AG08396 (cell line): ENCODE measurements at regions not wholly inside any gene's neighbourhood (a gene's known extent, or its start where the extent isn't known, plus 50 kb on each side); places are given as distances from the start of the nearest gene placed in this dataset.

Source experiments
- DNase-seq: peaks from one replicate; pipeline ENCODE4 v3.0.0; 2012; ENCODE audit warnings: low spot score, mixed read lengths

DNA sequence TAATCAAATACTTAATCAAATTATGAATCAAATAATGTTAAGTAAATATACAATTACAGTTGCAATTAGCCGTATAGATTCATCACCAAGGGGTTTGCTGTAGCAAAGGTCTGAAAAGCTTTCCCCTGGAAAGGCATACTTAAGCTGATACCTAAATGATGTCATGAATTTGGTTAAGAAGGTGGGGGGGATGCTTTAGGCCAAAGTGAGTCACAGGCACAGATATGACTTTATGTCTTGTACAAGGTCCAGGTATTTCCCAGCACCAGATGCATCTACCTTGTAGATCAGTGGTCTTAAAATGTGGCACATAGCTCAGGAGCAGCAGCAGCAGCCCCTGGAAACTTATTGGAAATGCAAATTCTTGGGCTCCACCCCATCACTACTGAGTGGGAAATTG lies 557.3 kb upstream of the CDH4 start:
- no peak for DNase-seq

DNA sequence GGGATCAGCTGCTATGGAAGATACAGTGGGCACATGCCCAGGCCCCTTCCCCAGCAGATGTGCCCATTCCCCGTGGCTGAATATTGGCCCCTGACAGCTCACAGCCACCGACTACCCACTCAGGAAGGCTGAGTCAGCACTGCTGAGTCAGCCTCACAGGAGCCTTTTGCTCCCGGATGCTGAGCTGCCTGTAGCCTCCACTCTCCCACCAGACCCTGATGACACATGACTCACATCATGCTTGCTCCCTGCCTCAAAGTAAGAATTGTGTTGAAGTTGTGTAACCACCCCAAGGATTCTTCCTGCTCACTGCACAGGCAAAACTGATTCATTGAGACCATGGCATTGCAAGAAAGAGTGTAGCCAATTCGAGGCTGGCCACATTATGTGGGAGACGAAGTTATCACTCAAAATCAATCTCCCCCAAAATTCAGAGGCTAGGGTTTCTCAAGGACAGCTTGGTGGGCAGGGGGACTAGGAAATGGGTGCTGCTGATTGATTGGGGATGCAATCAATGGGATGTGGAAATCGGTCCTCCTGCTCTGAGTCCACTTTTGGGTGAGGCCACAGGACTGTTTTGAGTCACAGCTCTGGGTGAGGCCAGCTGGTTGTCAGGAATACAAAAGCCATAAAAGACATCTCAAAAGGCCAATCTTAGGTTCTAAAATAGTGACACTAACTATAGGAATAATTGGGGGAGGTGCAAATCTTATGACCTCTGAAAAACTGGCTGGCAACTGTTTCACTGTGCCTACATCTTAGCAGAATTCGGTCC lies 556.6 kb upstream of the CDH4 start:
- DNase-seq, result peak; percentile 32

DNA sequence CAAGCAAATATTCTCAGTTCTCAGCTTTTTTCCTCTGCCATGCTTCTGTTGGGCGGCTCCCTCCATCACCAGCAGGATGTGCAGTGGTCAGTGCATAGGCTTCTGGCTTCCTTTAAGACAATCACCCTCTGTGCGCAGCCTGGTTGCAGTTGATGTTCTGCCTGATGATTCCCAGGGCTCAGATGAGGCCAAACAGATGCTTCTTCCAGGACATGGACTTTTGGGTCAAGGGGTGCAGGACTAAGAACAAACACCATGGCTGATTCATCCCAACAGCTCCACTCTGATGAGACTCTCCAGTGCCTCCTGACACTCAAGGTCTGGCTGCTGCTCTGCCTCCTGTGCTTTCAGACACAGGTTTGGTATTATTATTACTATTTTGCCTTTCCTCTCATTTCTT lies 554.8 kb upstream of the CDH4 start:
- no peak for DNase-seq

DNA sequence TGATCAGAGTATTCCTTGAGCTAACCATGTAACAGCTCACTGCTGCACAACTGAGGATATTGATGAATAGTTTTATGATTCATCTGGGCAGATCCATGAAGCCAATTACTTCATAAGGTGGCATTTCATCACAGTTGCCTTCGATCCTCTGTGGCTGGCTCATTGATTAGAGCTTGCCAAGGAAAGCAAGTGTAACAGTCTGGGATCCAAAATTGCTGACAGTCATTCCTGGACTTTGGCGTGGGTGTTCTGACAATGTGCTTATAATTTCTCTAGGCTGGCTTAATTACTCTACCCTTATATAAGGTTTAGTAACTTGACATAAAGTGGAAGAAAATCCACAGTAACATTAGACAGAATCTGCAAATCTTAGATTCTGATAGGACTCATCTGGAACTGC lies 551.3 kb upstream of the CDH4 start:
- DNase-seq, result no peak

DNA sequence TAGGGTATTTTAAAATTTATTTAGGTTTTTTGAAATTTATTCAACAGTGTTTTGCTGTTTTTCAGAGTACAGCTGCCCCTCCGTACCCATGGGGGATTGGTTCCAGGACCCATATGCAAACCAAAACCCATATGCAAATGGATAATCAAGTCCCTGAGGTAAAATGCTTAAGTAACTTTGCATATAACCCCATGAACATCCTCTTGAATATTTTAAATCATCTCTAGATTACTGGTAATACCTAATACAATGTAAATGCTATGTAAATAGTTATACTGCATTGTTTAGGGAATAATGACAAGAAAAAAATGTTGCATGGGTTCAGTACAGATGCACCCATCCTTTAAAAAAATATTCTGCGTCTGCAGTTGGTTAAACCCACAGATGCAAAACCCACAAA lies 547.9 kb upstream of the CDH4 start:
- DNase-seq, result no peak

DNA sequence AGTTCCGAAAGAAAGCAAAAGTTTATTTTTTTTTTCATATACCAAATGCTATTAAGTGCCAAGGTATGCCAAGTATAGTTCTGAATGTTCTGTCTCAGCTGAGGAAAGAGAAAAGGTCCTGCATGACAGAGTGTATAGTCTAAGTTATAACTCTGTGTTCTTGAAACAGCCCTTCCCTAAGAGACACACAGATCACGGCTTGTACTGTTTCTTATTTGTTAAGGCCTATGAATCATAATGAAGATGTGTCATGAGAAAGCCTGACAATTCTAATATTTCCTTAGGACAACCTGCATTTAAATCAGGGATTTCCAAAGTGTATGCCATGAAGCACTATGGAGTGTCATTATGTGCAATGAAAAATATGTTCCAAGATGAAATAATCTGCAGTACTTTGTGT lies 538.7 kb upstream of the CDH4 start:
- DNase-seq, result no peak

DNA sequence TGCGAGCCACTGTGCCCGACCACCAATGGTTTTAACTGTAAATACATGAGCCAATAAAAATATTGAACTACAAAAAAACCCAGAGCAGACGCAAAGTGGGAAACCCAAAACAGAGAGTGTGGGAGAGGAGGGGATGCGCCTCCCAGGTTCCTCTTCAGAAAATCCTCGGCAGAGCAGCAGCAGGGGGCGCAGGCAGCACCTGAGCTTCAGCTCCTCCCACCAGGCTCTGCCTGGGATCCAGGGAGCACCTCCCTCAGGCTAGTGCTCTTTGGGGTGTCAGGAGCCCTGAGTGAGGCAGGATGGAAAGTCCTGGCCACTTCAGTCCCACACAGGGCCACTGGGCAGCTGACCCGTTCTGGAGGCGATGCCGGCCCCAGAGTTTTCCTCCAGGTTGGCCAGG lies 536.9 kb upstream of the CDH4 start:
- no peak for DNase-seq

DNA sequence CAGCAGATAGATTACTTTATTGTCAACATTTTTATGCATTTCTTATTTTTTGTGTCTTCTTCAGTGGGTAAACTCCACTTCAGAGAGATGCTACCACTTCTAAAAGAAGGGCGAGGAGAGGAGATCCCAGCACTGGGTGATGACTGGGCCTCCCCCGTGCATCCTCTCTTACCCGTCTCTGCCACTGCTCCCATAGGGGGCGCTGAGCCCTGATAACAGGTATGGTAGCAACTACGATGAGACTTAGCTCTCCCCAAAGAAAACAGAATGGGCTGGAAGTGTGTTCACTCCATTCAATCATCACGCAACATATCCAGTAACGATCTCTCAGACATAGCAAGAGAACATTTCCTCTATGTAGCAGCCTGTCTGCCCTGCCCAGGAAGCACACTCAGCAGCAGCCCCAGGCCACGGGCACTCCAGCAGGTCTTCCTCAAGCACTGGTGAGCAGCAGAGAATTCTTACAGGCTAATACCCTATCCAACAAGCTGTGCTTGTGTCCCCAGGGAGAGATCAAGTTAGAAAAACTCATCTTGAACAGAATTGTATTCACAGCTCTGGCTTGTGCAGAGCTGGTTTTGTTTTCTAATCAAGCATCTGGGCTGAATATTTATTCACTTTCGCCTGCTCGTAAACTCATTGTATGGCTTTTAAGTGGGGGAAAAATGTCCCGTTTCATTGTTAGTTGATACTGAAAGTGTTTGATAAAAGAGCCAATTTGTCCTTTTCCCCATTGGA lies 533.1 kb upstream of the CDH4 start:
- DNase-seq, result no peak

DNA sequence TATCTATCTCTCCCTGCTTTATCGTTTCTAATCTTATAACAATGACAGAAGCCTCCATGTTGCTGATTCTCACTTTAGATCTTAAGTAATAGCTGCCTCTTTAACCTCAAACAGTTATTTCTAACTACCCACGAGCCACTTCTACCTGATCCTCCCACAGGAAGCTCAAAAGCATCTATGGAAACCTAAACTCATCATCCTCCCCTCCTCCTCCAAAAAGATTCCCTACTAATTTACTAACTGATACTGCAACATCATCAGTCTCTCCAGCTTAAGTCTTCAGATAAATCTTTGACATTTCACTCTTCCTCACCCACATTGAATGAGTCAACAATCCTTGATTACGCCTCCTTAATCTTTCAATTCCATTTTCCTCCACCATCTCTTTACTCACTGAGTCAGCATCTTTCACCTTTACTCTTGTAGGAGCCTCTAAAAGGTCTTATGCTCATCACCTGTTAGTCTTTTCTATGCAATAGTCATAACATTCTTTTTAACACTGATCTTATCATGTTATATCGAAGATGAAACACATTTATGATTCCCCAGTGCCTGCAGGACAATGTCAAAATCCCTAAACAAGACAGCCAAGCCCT lies 526.7 kb upstream of the CDH4 start:
- DNase-seq, result no peak

DNA sequence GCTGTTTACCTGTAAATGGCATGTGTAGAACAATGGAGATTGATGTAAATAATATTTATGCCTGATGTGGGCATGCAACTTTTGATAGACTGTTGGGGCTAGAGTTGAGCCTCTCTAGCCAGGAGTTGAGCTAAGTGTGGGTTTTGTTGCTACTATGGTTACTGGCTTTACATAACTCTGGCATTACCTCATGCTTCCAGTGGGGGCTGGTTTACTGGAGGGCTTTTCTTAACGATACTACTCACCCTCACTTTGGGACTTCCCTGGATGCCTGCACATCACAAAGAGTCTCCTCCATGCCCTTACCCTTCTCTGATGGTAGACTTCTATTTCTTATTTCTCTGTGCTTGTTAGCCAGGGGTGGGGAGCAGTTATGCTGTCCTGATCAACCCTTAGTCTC lies 524.6 kb upstream of the CDH4 start:
- no peak for DNase-seq

DNA sequence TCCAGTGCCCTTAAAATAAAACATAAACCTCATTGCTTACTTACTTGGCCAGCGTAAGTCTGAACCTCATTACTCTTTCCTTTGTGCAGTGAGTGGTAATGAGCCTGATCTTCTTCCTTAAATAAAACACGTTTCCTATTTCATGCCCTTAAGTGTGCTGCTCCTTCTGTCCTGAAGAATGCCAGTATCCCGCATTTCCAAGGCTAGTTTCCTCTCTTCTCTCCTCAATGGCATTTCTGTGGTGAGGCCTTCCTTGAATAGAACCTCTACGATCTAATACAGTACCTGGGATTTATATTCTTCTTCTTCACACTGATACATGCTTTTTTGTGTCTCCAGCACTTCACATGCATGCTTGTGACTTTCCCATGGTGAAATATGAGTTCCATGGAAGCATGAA lies 523.4 kb upstream of the CDH4 start:
- DNase-seq, result no peak

DNA sequence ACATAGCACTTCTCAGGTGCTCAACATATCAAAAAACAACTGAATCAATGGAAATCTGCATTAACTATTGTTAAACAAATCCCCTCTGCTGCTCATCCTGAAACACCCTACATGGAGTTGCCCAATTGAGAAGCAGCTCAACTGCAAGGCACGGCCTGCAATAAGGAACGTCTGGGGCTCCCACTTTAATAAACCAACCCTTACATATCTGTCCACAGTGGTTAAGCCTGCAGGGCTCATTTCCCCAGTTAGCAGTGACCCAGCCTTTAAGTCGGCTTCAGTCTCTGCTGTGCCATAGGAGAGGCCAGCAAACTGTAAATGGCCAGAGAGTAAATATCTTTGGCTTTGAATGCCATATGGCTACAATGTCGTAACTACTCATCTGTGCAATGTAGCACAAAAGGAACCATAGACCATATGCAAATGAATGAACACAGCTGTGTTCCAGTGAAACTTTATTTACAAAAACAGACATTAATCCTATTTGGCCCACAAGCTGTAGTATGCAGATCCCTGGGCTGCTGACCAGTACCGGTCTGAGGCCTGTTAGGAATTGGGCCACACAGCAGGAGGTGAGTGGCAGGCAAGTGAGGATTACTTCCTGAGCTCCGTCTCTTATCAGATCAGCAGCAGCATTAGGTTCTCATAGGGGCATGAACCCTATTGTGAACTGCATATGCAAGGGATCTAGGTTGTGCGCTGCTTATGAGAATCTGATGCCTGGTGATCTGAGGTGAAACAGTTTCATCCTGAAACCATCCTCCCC lies 522.7 kb upstream of the CDH4 start:
- no peak for DNase-seq

DNA sequence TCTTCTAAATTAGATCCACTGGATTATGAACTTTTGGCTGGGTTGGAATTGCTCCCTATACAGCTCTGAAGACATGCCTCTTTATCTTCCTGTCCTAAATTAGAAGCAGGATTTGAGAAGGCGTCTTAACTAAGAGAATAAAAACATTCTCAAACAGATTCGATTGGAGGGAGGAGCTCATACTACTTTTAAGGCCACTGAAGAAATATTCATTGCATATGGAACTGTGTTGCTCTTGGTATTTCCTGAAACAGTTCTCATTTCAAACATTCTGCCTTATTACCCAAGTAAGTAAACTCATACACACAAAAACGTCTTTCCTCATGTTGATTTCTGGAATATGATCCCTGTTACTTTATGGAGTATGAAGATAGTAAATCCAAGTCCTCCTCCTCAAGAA lies 519.7 kb upstream of the CDH4 start:
- DNase-seq, result no peak

DNA sequence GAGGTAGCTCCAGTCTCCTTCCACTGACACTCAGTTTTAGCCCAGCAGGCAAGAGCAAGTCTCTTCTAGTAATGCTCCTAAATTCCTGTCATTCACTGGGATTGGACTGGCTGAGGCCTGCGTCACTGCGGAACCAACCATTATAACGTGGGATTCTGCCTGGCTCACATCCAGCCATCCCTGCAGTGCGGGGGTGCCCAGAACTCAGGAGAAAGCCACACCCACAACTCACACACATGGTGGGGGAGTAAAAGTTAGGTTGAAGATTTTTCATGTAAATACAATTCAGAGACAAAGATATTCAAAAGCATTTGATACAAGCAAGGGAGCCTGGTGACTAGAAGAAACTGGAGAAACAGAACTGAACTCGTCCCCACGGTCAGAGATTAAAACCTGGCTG lies 504.0 kb upstream of the CDH4 start:
- no peak for DNase-seq

DNA sequence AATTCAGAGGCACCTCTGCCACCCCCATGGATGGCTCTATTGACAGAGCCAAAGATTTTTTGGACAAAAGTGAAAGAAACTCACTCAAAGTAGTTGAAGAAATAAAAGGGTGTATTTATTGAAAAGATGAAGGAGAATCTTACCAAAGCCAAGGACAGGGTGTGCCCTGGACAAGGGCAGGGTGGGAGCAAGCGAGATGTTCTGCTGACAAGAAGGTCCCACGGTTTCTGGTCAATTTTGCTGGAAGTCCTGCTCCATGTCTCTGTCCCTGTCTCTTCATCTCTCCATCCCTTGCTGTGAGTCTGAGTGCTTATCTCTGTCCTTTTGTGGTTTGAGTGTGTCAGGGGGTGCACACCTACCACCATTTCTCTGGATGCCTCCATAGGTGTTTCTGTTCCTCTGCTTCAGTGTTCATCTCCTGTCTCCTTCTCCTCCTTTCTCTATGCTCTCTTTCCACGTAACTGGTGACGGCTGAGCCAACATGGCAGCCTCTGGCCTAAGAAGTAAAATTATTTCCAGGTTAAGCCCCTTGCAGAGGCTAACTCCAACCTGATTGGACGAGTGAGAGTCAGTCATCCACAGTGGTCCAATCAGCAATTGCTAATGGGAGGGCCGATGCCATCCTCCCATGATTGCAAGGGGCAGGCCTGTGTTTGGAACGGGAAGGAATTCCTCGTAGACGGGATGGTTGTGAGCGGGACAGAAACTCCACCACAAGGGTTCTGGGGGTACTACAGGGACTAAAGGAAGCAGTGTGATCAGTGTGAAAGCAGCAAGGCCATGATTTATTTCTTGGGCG lies 502.1 kb upstream of the CDH4 start:
- DNase-seq, result no peak

DNA sequence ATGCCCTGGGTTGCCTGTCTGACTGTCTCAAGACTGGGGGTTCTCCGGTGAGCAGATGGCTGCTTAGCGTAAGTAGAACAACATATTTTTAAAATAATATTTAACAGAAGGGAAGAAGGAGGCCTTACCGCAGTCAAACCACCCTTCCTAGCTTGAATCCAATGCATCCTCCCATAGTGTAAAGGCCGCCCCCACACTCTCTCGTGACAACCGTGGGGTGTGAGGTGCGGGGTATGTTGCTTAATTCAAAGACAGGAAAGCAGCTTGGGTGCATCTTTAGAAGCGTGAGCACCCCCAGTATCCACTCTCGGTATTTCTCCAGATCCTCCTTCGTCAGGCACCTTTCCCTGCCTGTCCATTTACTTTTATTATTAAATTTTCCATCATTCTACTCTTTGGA lies 501.2 kb upstream of the CDH4 start:
- DNase-seq, result no peak

DNA sequence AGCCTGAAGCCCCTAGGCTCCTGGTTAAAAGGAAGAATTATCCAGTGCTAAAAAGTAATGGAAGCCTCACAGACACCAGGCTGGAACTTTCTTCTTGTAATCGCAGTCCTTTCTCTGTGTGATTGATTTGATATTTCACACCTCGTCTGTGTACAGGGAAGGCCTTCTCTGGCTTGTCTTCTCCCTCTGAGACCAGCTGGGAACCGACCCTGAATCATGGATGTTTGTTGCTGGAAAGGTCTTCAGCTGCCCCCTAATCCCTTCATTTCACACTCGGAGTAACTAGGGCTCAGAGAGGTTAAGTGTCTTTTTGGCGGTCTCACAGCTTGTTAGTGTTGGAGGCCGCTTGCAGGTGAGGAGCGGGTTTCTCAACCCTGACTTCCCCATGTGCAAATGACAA lies 500.2 kb upstream of the CDH4 start:
- DNase-seq, result no peak

DNA sequence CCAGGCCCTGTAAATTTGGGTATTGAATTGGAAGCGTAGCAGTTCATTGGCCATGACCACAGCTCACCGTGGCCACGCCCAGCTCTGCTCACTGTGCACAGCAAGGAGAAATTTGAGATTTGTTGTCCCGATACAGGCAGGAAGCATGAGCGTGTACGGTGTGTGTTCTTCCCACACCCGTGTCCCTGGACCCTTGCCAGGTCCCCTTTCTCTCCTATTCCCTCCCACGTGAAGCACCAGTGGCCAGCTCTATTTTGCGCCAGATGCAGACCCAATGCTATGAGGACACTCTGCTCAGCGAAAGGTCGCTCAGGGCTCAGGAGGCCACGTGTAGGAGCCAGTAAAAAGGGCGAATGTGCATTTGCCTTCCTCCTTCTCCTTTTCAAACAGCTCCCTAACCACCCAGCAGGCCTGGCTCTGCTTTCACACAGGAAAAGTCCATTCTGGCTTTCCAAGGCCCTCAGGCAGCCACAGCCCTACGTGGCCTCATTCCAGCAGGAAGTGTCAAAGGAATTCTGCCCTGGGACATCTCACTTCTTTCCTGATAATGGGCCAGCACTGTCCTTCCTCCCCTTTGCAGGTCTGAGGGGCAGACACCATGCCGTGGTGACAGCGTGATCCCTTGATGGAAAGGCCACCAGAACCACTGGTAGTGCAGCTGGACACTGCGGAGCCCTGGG lies 499.2 kb upstream of the CDH4 start:
- no peak for DNase-seq

DNA sequence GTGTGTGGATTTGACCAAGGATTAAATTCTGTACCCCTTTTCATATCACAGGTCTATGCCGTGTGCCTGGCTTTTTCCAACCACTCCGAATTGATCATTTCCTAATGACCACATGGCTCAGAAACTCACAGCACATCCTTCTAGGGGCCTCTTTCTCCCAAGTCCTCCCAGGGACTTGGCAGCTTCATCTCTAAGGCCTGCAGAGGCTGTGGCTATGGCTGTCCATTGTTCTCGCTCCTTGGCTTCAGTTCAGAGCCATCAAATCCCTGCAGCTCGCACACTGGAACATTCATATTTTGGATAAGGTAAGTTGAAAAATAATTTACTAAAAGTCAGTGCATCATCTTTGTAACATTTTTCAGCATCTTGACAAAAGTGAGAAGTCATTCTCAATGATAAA lies 497.2 kb upstream of the CDH4 start:
- no peak for DNase-seq

DNA sequence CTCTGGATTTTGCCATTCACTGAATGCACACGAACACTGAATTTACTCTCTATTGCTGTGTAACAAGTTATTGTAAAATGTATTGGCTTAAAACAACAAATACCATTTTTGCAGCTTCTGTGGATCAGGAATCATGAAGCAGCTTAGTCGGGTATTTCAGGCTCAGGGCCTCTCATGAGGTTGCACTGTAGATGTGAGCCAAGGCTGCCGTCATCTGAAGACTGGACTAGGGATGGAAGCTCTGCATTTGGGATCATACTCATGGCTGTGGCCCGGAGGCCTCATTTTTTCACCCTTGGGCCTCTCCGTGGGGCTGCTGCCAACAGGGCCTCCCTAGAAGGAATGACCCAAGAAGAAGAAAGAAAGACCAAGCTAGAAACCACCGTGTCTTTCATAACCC lies 492.4 kb upstream of the CDH4 start:
- DNase-seq, result no peak

DNA sequence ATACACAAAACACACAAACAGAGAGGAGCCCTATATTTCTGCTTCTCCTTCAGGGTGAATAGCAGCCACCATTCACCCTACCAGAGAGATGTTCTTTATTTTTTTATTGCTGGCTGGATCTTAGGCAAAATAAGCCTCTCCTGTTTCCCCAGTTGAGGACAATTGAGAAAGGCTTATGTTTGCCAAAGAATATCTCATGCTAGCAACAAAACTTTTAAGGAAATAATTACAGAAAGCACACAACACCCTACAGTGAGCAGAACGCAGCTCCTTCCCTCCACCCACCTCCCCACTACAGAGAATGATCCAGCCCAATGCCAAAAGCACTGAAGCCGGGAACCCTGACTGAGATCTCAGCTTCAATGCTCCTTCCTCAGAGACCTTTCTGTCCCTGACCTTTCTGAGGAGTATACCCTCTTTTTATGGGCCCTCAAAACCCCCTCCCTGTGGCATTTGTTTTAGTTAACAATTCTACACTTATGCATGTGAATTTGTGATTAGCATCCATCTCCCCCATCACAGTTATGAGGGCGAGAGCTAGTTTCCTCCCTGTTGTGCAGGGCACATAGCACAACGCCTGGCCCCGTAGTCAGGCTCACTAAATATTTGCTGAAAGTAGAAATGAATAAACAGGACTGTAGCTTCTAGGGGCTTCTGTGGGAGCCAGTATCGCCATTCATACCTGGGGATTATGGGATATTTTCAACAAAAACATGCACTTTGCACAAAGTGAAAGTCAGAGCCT lies 491.6 kb upstream of the CDH4 start:
- DNase-seq, result no peak
